ENCODE measurements at regions not wholly inside any gene's neighbourhood (a gene's known extent, or its start where the extent isn't known, plus 50 kb on each side); places are given as distances from the start of the nearest gene placed in this dataset.

GRCh38 chr3:177994976-177995375 lies 541.3 kb upstream of the KCNMB2 start:
- Histone ChIP-seq H2AFZ (ENCODE audit: low read length) (no peak overlapping the region), H3K79me1 (ENCODE audit: low read depth, low read length) (no peaks in the 10 kb centered on the region), H3K18ac (ENCODE audit: extremely low read depth, low read length) (no peak overlapping the region), H3K27me3 (replicated peaks in 1 of 4; ENCODE audit: control insufficient read depth in 3 of 4, extremely low read depth in 1 of 4, insufficient read depth in 3 of 4, low read length in 3 of 4) (no peaks in the 10 kb centered on the region), H2BK20ac (ENCODE audit: low read length) (no peak overlapping the region), H3K4ac (replicated peaks; ENCODE audit: insufficient read length, low read depth, low read length) (no peak overlapping the region), H3K9me3 (ENCODE audit: insufficient read depth in 2 of 2, low read depth in 1 of 2, low read length in 1 of 2) (no peaks in the 10 kb centered on the region), H3K9ac (replicated peaks in 1 of 4; ENCODE audit: extremely low read depth in 1 of 4, low read depth in 3 of 4, low read length in 3 of 4) (no peak overlapping the region), H2AK5ac (ENCODE audit: low read depth, low read length) (no peak overlapping the region), H2BK120ac (replicated peaks; ENCODE audit: low read depth, low read length) (no peak overlapping the region), H3K79me2 (ENCODE audit: control insufficient read depth in 1 of 2, insufficient read depth in 2 of 2, low read length in 2 of 2) (no peaks in the 10 kb centered on the region), H3K23ac (ENCODE audit: insufficient read length) (no peak overlapping the region), H4K8ac (ENCODE audit: extremely low read depth, insufficient read depth, low read length) (no peak overlapping the region), H4K20me1 (replicated peaks in 1 of 2; ENCODE audit: control insufficient read depth in 1 of 2, insufficient read depth in 2 of 2, low read length in 2 of 2) (no peaks in the 10 kb centered on the region), H2BK12ac (ENCODE audit: low read depth, low read length) (no peak overlapping the region), H3K27ac (ENCODE audit: low read depth, low read length) (no peak overlapping the region), H4K91ac (replicated peaks; ENCODE audit: insufficient read length, low read length) (no peak overlapping the region), H3K4me1 (replicated peaks in 1 of 4; ENCODE audit: control insufficient read depth in 3 of 4, insufficient read depth in 4 of 4, low read length in 3 of 4) (no peaks in the 10 kb centered on the region), H3K14ac (ENCODE audit: insufficient read length) (no peak overlapping the region), H3K4me3 (ENCODE audit: extremely low read depth in 1 of 4, insufficient read depth in 2 of 4, low read depth in 3 of 4, low read length in 4 of 4) (no peak overlapping the region), H3K36me3 (ENCODE audit: control insufficient read depth in 2 of 4, insufficient read depth in 4 of 4, low read length in 3 of 4) (no peaks in the 10 kb centered on the region), H3K23me2 (ENCODE audit: low read depth, low read length) (no peaks in the 10 kb centered on the region; the same call in 1 of the 2 replicates), H2BK15ac (ENCODE audit: low read length) (no peak overlapping the region), H4K5ac (ENCODE audit: insufficient read length, low read depth, low read length) (no peak overlapping the region), H3K4me2 (ENCODE audit: insufficient read depth in 1 of 2, low read depth in 2 of 2, low read length in 2 of 2) (no peak overlapping the region), H2BK5ac (ENCODE audit: low read depth, low read length) (no peak overlapping the region), H3K56ac (replicated peaks; ENCODE audit: insufficient read length, low read depth, low read length) (no peak overlapping the region)
- DNase-seq (ENCODE audit: low read depth in 1 of 2, low spot score in 2 of 2): no peak
- no peak for FAIRE-seq
- ChIA-PET POLR2A (ENCODE audit: partially characterized antibody) (no interaction called here), CTCF (ENCODE audit: partially characterized antibody) (interaction anchor here (0.6 to 0.7 kb wide), 2 partner anchors 28 to 181 kb away, joined by 3 to 5 read pairs; no protein-coding TSS in a partner anchor)
- TF ChIP-seq NANOG (IDR thresholded peaks at IDR 0.05; ENCODE audit: insufficient read depth, low read depth, low read length, poor library complexity, severe bottlenecking) (no peak), GTF2F1 (IDR thresholded peaks at IDR 0.05; ENCODE audit: borderline replicate concordance, low read depth, low read length) (no peak), BRCA1 (IDR thresholded peaks at IDR 0.05; ENCODE audit: low read depth, low read length) (no peak), SRF (IDR thresholded peaks at IDR 0.05; ENCODE audit: low read depth, low read length) (no peak), ATF2 (IDR thresholded peaks at IDR 0.05; ENCODE audit: low read length) (no peak), BACH1 (IDR thresholded peaks at IDR 0.05; ENCODE audit: low read length) (no peak), POLR2AphosphoS5 (IDR thresholded peaks at IDR 0.05; ENCODE audit: low read depth, low read length) (no peak), MAFK (IDR thresholded peaks at IDR 0.05; ENCODE audit: low read depth, low read length) (no peak), FOSL1 (IDR thresholded peaks at IDR 0.05; ENCODE audit: insufficient read depth, low read depth, low read length) (no peak), TEAD4 (IDR thresholded peaks at IDR 0.05; ENCODE audit: low read depth, low read length) (no peak), EZH2 (IDR thresholded peaks at IDR 0.05; ENCODE audit: low read depth, low read length, severe bottlenecking) (no peak)
- TF ChIP-seq, protein P1, sequence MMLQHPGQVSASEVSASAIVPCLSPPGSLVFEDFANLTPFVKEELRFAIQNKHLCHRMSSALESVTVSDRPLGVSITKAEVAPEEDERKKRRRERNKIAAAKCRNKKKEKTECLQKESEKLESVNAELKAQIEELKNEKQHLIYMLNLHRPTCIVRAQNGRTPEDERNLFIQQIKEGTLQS (IDR thresholded peaks at IDR 0.05; ENCODE audit: insufficient read depth, low read depth, low read length): no peak
